GM18498 (cell line): ENCODE measurements at regions not wholly inside any gene's neighbourhood (a gene's known extent, or its start where the extent isn't known, plus 50 kb on each side); places are given as distances from the start of the nearest gene placed in this dataset.

Experiments
- ATAC-seq: cut with Tn5 transposase; IDR thresholded peaks from one replicate; pipeline ENCODE4 v1.9.1; 2021; ENCODE audit warnings: mild to moderate bottlenecking, moderate library complexity; ENCODE audit not compliant: unreplicated experiment

DNA sequence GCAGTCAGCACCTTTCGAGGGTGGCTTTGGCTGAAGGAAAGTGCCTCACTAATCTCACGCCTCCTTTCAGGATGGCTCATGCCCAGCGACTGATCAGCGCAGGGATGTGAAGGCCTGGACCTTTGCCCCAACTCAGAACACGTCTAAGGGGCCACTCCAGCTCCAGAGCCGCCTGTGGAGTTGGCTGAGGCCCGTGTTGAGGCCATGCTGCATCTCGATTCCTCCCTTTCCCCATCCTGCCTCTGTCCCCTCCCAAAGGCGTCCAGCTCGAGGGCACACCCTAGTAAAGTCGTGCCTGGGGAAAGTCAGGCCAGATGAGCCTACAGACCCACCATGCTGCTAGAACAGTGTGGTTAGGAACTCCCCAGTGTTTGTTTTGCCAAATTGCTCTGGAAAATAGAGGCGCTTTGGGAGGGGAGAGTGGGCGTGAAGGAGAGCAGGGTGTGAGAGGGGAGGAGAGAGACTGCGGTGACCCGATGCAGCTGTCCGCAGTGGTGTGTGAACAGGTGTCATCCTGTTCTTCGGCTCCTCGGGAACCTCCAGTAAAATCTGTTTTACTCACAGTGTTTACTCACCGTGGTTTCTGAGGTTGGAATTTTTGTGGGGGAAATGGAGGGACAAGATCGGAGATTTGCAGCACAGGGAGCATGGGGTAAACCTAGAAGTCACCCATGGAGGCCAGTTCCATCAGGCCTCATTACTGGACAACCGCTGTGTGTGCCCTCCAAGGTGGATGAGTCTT, 85.0 kb upstream of the PMEPA1 start:
- ATAC-seq = no peak

GRCh38 chr20:57794036-57794435, 84.2 kb upstream of the PMEPA1 start:
- ATAC-seq = no peak

DNA sequence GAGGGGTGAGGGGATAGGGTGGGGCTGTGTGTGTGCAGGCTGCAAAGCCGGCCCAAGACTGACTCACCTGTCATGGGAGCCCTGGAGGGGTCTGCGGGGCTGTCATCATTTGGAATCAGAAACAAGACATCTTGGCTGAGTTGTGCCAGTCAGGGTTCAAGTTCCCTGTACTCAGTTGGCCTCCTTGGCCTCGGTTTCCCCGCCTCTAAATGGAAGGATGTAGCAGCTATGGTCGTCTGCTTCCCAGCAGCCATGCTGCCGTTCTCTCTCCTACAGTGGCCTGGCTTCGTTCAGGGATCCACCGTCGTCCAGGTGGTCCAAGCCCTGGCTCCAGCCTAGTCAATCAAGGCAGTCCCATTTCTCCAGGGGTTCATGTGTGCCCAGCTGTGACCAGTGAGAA, 83.6 kb upstream of the PMEPA1 start:
- ATAC-seq = no peak

DNA sequence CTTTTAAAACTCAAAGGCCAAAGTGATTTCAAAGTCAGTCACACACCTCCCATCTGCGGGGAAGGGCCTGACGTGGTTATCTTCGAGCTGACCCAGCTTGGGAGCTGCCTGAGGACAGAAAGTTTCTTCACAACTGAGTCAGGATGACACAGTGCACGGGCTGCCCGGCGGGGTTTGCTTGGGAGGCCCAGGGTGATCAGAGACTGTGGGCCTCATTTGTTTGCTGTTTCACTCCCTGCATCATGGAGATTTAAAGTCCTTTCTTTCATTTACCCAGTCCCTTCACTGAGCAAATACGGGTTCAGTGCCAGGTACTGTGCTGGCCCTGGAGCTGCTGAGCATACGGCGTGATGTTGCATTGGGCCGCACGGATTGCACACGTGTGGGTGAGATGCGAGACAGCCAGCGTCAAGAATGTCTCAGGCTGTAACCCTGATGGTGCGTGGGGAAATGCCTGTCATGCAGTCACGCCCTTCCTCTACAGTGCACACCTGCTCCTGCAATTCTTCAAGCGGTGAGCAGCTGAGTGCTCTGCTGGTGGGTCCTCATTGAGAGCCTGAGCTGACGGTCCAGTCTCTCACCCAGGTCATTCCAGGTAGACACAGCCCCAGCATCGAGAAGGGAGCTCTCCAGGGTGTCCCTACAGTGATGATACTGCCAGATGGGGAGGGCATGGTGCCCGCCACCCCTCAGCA, 82.7 kb upstream of the PMEPA1 start:
- no peak for ATAC-seq

- no peak for ATAC-seq
Measured at GRCh38 chr20:57791966-57792365, 82.2 kb upstream of the PMEPA1 start.

DNA sequence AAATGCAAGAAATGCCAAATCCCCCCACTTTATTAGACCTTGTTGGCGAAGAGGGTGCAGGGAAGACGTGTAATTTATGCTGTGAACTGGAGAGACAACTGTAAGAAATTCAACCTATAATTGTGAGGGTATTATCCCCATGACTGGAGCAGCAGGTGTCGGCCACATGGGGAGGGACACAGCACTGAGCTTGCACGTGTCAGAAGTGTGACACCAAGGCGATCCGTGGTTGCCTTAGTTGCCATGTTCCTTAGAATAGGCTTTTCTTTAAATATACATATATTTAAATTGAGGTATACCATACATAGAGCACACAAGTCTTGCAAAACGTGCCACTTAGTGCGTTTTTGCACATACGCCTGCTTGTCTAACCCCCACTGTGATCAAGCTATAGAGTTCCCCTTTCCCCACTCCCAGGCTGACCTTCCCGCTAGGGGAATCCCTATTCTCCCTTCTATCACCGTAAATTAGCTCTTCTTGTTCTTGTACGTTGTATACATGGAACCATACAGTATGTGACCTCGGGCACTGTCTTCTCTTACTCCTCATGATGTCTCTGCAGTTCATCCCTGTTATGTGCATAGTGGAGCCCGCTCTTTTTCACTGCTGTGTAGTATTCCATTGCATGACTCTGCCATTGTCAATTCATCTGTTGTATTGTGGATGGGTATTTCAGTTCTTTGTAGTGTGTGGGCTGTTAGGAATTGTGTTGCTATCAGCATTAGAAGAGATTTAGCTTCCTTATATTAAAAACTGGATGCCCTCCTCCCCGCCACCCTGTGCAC, 81.6 kb upstream of the PMEPA1 start:
- ATAC-seq = no peak

- ATAC-seq = no peak
Measured at GRCh38 chr20:57790176-57790575, 80.4 kb upstream of the PMEPA1 start.

DNA sequence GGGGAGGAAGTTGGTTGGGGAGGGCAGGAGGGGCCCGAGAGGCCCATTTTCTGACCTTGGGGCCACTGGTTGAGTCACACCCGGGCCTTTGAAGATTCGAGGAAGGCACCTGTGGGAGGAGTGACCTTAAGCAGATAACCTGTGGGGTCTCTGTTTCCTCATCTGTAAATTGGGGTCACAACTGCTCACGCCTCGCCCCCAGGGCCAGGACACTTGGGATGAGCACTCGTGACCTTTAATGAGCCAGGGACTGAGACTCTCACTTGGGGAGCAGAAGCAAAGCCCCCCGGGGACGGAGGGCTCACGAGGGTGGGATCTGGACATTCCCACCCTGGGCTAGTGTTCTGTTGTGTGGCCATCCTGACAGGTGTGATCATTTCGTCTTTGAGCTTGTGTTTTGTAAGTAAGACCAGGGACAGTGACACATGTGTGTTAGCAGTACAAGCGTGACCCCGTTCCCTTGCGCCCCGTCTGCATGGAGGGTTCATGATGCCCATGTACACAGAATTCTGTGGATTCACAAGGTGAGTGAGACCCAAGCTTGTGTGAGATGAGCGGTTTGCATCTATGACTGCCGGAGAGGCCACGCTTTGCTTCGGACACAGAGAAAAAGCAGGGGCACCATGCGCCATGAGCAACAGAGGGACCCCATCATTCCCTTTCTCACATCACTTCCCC, 79.3 kb upstream of the PMEPA1 start:
- no peak for ATAC-seq

DNA sequence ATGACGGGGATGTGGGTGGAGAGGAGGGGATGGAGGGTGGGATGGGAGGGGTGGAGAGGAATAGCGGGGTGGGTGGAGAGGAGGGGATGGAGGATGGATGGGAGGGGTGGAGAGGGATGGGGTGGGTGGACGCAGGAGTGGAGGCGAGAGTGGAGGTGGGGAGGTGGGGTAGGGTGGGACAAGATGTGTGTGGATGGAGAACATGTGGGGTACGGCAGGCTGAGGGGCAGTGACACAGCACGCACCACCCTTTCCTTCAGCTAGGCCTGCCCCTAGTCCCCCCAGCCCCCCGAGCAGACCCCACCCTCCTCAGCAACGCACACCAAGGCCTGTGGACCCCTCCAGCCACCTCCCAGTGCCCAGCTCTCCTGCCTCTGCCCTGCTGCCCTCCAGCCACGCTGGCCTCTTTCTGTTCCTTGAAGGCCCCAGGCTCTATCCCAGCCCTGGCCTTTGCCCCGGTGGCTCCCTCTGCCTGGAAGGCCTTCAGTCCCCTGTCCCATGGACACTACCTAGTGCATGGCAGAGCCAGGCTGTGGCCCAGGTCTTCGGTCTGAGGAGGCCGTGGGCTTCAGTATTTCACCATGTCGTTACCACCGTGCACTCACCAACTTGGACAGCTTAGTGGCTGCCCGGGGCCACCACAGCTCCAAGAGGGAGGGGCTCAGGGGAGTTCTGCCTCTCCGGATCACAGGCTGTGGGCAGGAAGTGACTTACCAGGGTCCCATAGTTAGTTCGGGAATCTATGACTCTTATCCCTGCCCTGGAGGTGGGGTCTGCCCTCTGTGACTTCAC, 78.4 kb upstream of the PMEPA1 start:
- ATAC-seq = no peak

DNA sequence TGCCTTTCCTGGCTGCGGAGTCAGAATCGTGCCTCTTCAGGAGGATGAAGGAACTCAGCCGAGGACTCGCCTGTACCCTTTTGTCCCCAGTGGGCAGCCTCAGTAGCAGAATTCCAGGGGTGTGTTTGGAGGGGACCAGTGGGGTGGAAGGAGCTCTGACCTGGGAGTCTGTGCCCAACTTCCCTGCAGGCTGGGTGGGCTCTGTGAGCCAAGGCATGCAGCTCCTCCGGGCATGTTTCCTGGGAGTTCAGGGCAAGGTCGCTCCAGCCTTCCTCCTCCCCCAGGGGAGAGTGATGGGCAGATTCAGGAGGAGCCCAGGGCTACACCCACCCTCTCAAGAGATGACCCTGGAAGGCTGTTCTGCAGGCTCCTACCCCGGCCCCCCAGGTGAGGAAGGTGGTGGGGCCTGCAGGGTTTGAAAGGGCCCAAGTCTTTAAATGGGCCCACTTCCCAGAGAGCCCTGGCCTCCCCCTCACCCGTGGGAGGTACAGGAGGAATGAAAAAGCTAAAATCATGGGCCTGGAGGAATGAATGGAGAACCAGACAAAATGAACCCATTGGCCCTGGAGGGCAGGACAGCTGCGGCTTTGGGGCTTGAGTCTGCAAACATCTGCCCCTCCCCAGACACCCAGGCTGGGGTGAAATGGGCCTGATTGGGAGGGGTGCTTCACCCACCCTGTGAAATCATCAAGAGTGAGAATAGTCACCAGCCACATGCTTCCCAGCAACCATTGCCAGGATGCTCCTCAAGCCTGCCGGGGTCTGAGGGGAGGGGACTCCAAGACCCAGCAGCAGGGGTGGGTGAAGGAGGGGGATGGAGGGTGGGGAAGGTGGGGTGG, 77.6 kb upstream of the PMEPA1 start:
- ATAC-seq = no peak

GRCh38 chr20:57786304-57786932, 76.6 kb upstream of the PMEPA1 start:
- ATAC-seq = no peak

GRCh38 chr20:57785720-57786119, 75.9 kb upstream of the PMEPA1 start:
- no peak for ATAC-seq

- ATAC-seq = no peak
Measured at GRCh38 chr20:57785061-57785460, 75.2 kb upstream of the PMEPA1 start.

GRCh38 chr20:57783956-57784837, 74.4 kb upstream of the PMEPA1 start:
- ATAC-seq = no peak

DNA sequence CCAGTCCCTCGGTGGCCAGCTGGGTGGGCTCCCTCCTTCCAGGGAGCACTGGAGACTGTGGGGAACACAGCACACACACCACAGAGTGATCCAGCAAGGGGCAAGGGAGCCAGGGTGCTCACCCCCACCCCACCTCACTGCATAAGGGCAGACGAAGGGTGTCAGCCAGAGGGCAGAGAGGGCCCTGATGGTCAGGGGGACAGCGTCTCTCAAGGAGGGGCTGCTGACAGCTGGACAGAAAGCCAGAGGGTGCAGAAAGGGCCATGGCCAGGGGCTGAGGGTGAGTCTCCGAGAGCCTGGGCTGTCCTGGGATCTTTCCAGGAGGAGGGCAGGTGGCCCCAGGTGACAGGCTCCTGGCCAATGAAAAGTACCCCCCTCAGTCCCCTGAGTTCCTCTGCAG, 73.4 kb upstream of the PMEPA1 start:
- no peak for ATAC-seq

DNA sequence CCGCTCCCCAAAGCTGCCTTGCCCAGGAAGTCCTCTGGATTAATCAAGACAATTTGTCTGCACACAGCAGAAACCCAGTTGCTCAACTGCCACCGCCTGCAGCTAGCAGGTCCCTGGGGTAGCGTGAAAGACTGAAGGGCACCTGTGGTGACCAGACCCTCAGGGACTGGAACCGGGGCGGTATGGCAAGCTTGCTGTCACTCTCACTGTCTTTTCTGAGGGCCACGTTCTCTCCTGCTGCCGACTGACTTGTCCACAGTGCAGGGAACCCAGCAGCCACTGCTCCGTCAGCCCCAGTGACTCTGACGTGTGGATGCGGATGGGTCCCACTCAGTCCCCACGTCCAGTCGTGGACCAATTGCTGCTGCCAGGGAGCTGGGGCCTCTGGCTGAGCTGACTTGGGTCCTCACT, 72.8 kb upstream of the PMEPA1 start:
- ATAC-seq = no peak

- no peak for ATAC-seq
Measured at GRCh38 chr20:57781901-57782300, 72.1 kb upstream of the PMEPA1 start.

DNA sequence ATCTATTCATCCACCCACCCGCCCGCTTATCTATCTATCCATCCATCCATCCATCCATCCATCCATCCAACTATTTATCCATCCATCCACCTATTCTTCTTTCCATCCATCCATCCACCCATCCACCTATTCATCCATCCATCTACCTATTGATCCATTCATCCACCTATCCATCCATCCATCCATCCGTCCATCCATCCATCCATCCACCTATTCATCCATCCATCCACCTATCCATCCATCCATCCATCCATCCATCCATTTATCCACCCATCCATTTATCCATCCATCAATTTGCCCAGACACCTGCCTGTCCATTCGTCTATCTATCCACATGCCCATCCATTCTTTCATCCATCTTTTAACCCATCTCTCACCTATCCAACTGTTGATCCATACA, 71.1 kb upstream of the PMEPA1 start:
- no peak for ATAC-seq
